Neural cell (in vitro differentiated cells): ENCODE measurements at regions not wholly inside any gene's neighbourhood (a gene's known extent, or its start where the extent isn't known, plus 50 kb on each side); places are given as distances from the start of the nearest gene placed in this dataset.

Experiments
- EZH2 ChIP-seq: fragments of 200-600, 300-800 bp; shearing (Covaris generic), sonication (generic); IDR thresholded peaks from 2 replicates; pipeline ENCODE4 v1.6.1; 2014; ENCODE audit warnings: antibody characterized with exemption, low read length, borderline replicate concordance, mild to moderate bottlenecking; ENCODE audit not compliant: insufficient read depth, poor library complexity, severe bottlenecking
- SMC3 ChIP-seq: fragments of 450-650 bp; conservative IDR thresholded peaks from 2 replicates; pipeline ENCODE4 v1.6.1; 2014; ENCODE audit warnings: antibody characterized with exemption, mild to moderate bottlenecking, moderate library complexity; ENCODE audit not compliant: poor library complexity
- TAF1 ChIP-seq: IDR thresholded peaks from 2 replicates; pipeline ENCODE4 v1.6.1; 2012; ENCODE audit warnings: low read depth
- TF ChIP-seq, protein P1 (sequence below): fragments of 450-650 bp; IDR thresholded peaks from 2 replicates; pipeline ENCODE4 v1.5.1; 2014; ENCODE audit warnings: antibody characterized with exemption, mild to moderate bottlenecking, moderate library complexity; ENCODE audit not compliant: poor library complexity, severe bottlenecking

DNA sequence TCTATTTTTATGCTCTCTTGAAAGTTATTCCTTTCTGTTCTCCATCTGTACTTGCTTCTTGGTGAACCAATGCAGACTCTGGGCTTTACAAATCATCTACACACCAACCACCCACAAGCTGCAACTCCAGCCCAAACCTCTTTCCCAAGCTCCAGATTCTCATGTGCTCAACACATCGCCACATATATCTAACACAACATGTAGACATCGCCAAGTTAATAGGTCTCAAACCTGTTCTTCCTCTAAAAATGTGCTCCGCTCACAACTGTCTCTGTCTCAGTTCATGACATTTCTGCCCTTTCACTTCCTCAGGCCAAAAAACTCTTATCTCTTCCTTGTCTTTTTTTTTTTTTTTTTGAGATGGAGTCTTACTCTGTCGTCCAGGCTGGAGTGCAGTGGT, 95.7 kb upstream of the EEPD1 start:
- TF ChIP-seq EZH2 (no peak), SMC3 (no peak), TAF1 (no peak)
- TF ChIP-seq, protein P1, sequence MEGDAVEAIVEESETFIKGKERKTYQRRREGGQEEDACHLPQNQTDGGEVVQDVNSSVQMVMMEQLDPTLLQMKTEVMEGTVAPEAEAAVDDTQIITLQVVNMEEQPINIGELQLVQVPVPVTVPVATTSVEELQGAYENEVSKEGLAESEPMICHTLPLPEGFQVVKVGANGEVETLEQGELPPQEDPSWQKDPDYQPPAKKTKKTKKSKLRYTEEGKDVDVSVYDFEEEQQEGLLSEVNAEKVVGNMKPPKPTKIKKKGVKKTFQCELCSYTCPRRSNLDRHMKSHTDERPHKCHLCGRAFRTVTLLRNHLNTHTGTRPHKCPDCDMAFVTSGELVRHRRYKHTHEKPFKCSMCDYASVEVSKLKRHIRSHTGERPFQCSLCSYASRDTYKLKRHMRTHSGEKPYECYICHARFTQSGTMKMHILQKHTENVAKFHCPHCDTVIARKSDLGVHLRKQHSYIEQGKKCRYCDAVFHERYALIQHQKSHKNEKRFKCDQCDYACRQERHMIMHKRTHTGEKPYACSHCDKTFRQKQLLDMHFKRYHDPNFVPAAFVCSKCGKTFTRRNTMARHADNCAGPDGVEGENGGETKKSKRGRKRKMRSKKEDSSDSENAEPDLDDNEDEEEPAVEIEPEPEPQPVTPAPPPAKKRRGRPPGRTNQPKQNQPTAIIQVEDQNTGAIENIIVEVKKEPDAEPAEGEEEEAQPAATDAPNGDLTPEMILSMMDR, result no peak
